ENCODE measurements at regions not wholly inside any gene's neighbourhood (a gene's known extent, or its start where the extent isn't known, plus 50 kb on each side); places are given as distances from the start of the nearest gene placed in this dataset.

- POLR2A ChIA-PET = no interaction called here
- DNase-seq = no peak
- no peak overlapping the region for H3K4me3 Mint-ChIP-seq
- no peak overlapping the region for H3K27ac Mint-ChIP-seq
- peaks cover 6% of the 10 kb centered on the region for H3K27me3 Mint-ChIP-seq (ENCODE audit: low read depth)
- H3K9me3 Mint-ChIP-seq (ENCODE audit: insufficient read depth) = no peaks in the 10 kb centered on the region
- H3K36me3 Mint-ChIP-seq (ENCODE audit: low read depth) = no peaks in the 10 kb centered on the region
- H3K4me1 Mint-ChIP-seq (ENCODE audit: low read depth) = no peaks in the 10 kb centered on the region
- CTCF ChIA-PET = interaction anchor here (1.7 kb wide), 1 partner anchor 23 kb away, joined by 5 read pairs; no protein-coding TSS in a partner anchor
- no peak for ATAC-seq
These were observed 348.2 kb downstream of the ZSWIM6 start for GRCh38 chr5:61680247-61680646.

DNA sequence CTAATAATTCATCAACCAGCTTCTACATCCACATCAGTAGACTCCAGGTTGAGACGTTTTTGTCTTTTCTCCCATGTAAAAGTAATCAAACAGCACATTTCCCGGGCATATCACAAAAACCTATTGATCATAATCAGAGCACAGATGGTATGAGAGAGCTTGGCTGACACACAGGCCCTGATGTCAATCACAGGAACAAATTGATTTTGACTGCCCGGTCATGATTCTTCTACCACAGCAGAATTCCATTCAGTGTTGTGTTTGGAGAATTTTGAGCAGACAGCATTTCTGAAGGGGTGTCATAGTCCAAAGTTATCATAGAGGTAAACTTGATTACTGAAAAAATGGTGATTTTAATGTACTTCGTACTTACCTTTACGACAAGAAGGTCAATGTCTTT, 351.1 kb downstream of the ZSWIM6 start:
- no peak for ATAC-seq
- Mint-ChIP-seq H3K4me1 (ENCODE audit: low read depth) (no peaks in the 10 kb centered on the region), H3K9me3 (ENCODE audit: insufficient read depth) (no peaks in the 10 kb centered on the region), H3K36me3 (ENCODE audit: low read depth) (no peaks in the 10 kb centered on the region), H3K27ac (no peak overlapping the region), H3K4me3 (no peak overlapping the region), H3K27me3 (ENCODE audit: low read depth) (peaks cover 10% of the 10 kb centered on the region)
- ChIA-PET CTCF (no interaction called here), POLR2A (no interaction called here)
- no peak for DNase-seq

GRCh38 chr5:61683926-61684325, 351.9 kb downstream of the ZSWIM6 start:
- H3K27ac Mint-ChIP-seq = no peak overlapping the region

DNA sequence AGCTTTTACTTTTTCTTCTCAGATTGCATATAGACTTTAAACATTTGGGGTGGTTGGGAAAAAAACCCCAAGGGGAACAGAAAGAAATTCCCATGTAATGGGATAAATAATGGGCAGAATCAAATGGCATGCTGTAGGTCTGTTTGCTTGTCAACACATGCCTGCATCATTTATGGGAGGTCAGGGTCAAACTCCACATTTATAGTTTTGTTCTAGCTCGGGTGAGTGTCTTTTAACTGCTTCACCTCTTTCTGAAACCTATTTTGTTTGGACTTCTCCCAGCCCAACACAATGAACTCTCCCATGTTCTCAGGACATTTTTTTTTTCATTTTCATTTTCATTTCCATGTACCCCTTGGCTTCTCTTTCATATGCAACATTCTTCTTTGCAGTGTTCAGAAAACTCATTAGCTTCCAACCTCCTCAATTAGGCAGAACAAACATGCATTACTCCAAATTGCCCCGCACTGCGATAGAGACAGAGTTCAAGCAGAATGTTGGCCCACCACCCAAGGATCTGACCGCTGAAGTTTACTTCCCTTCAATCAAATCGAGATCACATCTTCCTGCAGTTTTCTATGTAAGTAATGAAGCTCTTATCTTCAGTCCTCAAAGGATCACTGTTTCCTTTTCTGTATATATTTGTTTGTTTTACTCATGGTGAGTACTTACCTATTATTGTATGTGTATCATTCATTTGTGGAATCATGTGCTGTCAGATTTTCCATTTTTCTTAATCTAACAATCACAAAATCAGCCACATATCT, 354.6 kb downstream of the ZSWIM6 start:
- Mint-ChIP-seq H3K36me3 (ENCODE audit: low read depth) (no peaks in the 10 kb centered on the region), H3K4me3 (no peak overlapping the region), H3K4me1 (ENCODE audit: low read depth) (no peaks in the 10 kb centered on the region), H3K9me3 (ENCODE audit: insufficient read depth) (no peaks in the 10 kb centered on the region), H3K27ac (no peak overlapping the region), H3K27me3 (ENCODE audit: low read depth) (peaks cover 10% of the 10 kb centered on the region)
- ChIA-PET POLR2A (no interaction called here), CTCF (no interaction called here)
- ATAC-seq (no peak), DNase-seq (no peak)

More at GRCh38 chr5:61683926-61684325, 351.9 kb downstream of the ZSWIM6 start:
- ChIA-PET CTCF (no interaction called here), POLR2A (no interaction called here)
- peaks cover 8% of the 10 kb centered on the region for H3K27me3 Mint-ChIP-seq (ENCODE audit: low read depth)
- H3K4me3 Mint-ChIP-seq = no peak overlapping the region
- H3K36me3 Mint-ChIP-seq (ENCODE audit: low read depth) = no peaks in the 10 kb centered on the region
- H3K4me1 Mint-ChIP-seq (ENCODE audit: low read depth) = no peaks in the 10 kb centered on the region
- ATAC-seq = no peak
- H3K9me3 Mint-ChIP-seq (ENCODE audit: insufficient read depth) = no peaks in the 10 kb centered on the region
- DNase-seq = no peak

DNA sequence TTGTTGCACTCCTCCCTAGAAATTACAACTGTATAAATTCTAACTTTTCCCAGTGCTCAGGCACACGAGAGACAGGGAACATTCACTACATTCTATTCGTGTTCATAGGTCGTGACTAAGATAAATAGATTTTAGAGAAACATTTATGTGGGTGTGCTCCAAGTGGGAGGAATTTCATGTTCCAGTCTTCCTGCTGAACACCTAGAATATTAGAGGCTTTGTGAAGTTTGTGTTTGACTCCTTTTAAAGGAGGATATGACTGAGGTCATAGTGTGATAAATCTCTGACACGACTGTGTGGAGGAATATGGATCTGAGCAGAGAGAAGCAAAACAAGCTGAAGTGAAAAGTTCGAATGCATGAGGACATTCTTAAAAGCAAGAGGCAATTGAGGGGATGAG, 355.3 kb downstream of the ZSWIM6 start:
- Mint-ChIP-seq H3K27me3 (ENCODE audit: low read depth) (peaks cover 8% of the 10 kb centered on the region), H3K4me3 (no peak overlapping the region), H3K36me3 (ENCODE audit: low read depth) (no peaks in the 10 kb centered on the region), H3K27ac (no peak overlapping the region), H3K9me3 (ENCODE audit: insufficient read depth) (no peaks in the 10 kb centered on the region), H3K4me1 (ENCODE audit: low read depth) (no peaks in the 10 kb centered on the region)
- no peak for ATAC-seq
- ChIA-PET POLR2A (no interaction called here), CTCF (no interaction called here)
- DNase-seq = no peak

DNA sequence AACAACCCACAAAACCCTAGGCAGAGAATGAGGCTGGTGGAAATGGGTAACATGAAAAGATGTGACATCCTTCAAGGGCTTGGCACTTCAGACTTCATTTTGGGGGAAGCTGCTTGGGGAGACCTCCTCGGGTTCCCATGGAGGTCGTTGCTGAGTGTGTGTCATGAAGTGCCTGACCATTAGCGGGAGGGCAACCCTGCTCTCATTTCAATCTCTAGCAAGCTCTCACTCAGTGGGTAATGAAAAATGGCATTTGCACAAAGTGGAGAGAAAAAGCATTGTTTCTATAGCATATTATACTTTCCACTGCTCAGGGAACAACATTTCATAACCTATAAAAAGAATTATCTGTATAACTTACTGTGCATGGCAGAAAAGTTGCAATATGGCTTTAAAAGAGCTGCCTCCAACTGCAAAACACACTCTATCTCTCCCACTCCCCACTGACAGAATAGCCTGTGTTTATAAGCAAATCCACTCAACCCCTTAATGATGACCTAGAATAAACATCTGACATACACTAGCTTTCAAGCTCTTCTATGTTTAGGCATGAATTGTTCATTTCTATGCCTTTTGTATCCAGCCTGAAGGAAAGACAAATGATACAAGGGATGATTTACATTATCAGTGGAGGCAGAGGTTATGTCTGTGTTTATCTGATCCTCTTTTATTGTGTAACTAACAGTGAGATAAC, 357.2 kb downstream of the ZSWIM6 start:
- no peak for ATAC-seq
- Mint-ChIP-seq H3K36me3 (ENCODE audit: low read depth) (no peaks in the 10 kb centered on the region), H3K27ac (no peak overlapping the region), H3K4me1 (ENCODE audit: low read depth) (no peaks in the 10 kb centered on the region), H3K9me3 (ENCODE audit: insufficient read depth) (no peaks in the 10 kb centered on the region), H3K4me3 (no peak overlapping the region), H3K27me3 (ENCODE audit: low read depth) (peaks cover 11% of the 10 kb centered on the region)
- no peak for DNase-seq
- ChIA-PET CTCF (no interaction called here), POLR2A (interaction anchor here (0.8 kb wide), 1 partner anchor 165 kb away, joined by 3 read pairs; no protein-coding TSS in a partner anchor)

- Mint-ChIP-seq H3K27ac (no peak overlapping the region), H3K4me1 (ENCODE audit: low read depth) (no peaks in the 10 kb centered on the region), H3K9me3 (ENCODE audit: insufficient read depth) (no peaks in the 10 kb centered on the region), H3K36me3 (ENCODE audit: low read depth) (no peaks in the 10 kb centered on the region), H3K27me3 (ENCODE audit: low read depth) (peaks cover 2% of the 10 kb centered on the region), H3K4me3 (no peak overlapping the region)
- ATAC-seq = no peak
- DNase-seq = no peak
- POLR2A ChIA-PET = no interaction called here
- CTCF ChIA-PET = no interaction called here
These were observed 365.9 kb downstream of the ZSWIM6 start for GRCh38 chr5:61697809-61698558.

- no peaks in the 10 kb centered on the region for H3K9me3 Mint-ChIP-seq (ENCODE audit: insufficient read depth)
- no peak for ATAC-seq
- H3K4me3 Mint-ChIP-seq = no peak overlapping the region
- H3K27me3 Mint-ChIP-seq (ENCODE audit: low read depth) = peaks cover 4% of the 10 kb centered on the region
- no peak overlapping the region for H3K27ac Mint-ChIP-seq
- no peaks in the 10 kb centered on the region for H3K4me1 Mint-ChIP-seq (ENCODE audit: low read depth)
- no peaks in the 10 kb centered on the region for H3K36me3 Mint-ChIP-seq (ENCODE audit: low read depth)
- ChIA-PET POLR2A (no interaction called here), CTCF (no interaction called here)
- no peak for DNase-seq
These were observed 370.0 kb downstream of the ZSWIM6 start for GRCh38 chr5:61701877-61702602.

DNA sequence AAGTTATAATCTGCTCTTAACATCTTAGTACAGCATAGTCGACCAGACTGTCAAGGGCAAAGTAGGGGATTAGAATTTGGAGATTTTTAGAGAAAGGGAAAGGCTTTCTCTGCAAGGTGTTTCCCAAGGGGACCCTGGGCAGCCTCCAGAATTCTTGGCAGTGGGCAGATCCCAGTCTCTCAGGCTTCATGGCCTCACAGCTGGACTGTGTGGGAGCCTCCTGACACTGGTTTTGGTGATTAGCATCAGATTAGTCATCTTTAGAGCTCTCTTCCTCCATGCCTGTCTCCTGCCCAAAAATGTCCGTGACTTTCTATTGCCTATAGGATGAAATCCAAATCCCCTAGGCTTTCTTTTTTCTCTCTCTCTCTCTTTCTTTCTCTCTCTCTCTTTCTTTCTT, 370.7 kb downstream of the ZSWIM6 start:
- POLR2A ChIA-PET = no interaction called here
- H3K27me3 Mint-ChIP-seq (ENCODE audit: low read depth) = peaks cover 4% of the 10 kb centered on the region
- no peak overlapping the region for H3K4me3 Mint-ChIP-seq
- no peaks in the 10 kb centered on the region for H3K9me3 Mint-ChIP-seq (ENCODE audit: insufficient read depth)
- H3K27ac Mint-ChIP-seq = no peak overlapping the region
- ATAC-seq = no peak
- CTCF ChIA-PET = no interaction called here
- no peaks in the 10 kb centered on the region for H3K36me3 Mint-ChIP-seq (ENCODE audit: low read depth)
- no peaks in the 10 kb centered on the region for H3K4me1 Mint-ChIP-seq (ENCODE audit: low read depth)
- no peak for DNase-seq

GRCh38 chr5:61704289-61704688, 372.2 kb downstream of the ZSWIM6 start:
- Mint-ChIP-seq H3K9me3 (ENCODE audit: insufficient read depth) (no peaks in the 10 kb centered on the region), H3K27ac (no peak overlapping the region), H3K27me3 (ENCODE audit: low read depth) (peaks cover 4% of the 10 kb centered on the region), H3K36me3 (ENCODE audit: low read depth) (no peaks in the 10 kb centered on the region), H3K4me1 (ENCODE audit: low read depth) (no peaks in the 10 kb centered on the region), H3K4me3 (no peak overlapping the region)
- ChIA-PET POLR2A (no interaction called here), CTCF (no interaction called here)
- ATAC-seq (no peak), DNase-seq (no peak)

DNA sequence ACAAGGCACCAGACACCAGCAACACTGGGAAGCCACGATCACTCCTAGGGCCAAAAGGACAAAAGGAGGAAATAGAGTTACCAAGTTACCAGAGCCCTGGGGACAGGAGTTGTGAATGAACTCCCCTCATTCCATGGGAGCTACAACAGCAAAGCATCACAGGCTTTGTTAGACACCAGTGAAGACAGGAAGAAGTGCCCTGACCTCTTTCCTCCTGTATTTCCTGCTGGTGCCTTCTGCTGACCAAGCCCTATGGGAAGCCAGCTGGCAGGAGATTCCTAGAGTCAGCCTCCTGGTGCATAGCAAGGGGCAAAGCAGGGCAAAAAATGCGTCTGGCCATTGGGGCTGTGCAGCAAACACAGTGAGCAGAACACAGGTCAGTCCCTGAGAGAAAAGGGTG, 374.7 kb downstream of the ZSWIM6 start:
- Mint-ChIP-seq H3K36me3 (ENCODE audit: low read depth) (no peaks in the 10 kb centered on the region), H3K9me3 (ENCODE audit: insufficient read depth) (no peaks in the 10 kb centered on the region), H3K4me1 (ENCODE audit: low read depth) (no peaks in the 10 kb centered on the region), H3K27me3 (ENCODE audit: low read depth) (peaks cover 4% of the 10 kb centered on the region), H3K4me3 (no peak overlapping the region), H3K27ac (no peak overlapping the region)
- DNase-seq (no peak), ATAC-seq (no peak)
- ChIA-PET POLR2A (no interaction called here), CTCF (no interaction called here)

GRCh38 chr5:61719124-61719523, 387.1 kb downstream of the ZSWIM6 start:
- Mint-ChIP-seq H3K4me3 (no peak overlapping the region), H3K27me3 (ENCODE audit: low read depth) (no peaks in the 10 kb centered on the region), H3K9me3 (ENCODE audit: insufficient read depth) (no peaks in the 10 kb centered on the region), H3K27ac (no peak overlapping the region), H3K36me3 (ENCODE audit: low read depth) (no peaks in the 10 kb centered on the region), H3K4me1 (ENCODE audit: low read depth) (no peaks in the 10 kb centered on the region)
- POLR2A ChIA-PET = no interaction called here
- DNase-seq (no peak), ATAC-seq (no peak)
- CTCF ChIA-PET = no interaction called here

Measured in activated CD8-positive, alpha-beta T cell treated with anti-CD3 and anti-CD28 coated beads, Interleukin-2, amount 10 ng/mL, durations not matched to agents 7 days and 5 days (primary cell).